GM12878 (cell line): ENCODE measurements at regions not wholly inside any gene's neighbourhood (a gene's known extent, or its start where the extent isn't known, plus 50 kb on each side); places are given as distances from the start of the nearest gene placed in this dataset.

ENCODE experiments used
- BHLHE40 ChIP-seq, 2 experiments: fragments of 450-650 bp in 1 of 2; IDR thresholded peaks; 2 replicates each; pipeline ENCODE4 v1.6.1; 2011 to 2017; ENCODE audit warnings: low read depth in 2 of 2, borderline replicate concordance in 1 of 2, improper control_type of control experiment in 1 of 2, low read length in 1 of 2, mild to moderate bottlenecking in 1 of 2
- CTCF ChIP-seq, 3 experiments: IDR thresholded peaks in 2 of 3; conservative IDR thresholded peaks in 1 of 3; 2 replicates each; pipeline ENCODE4 v1.5.1; 2011; ENCODE audit warnings: low read depth in 3 of 3, low read length in 3 of 3, mild to moderate bottlenecking in 3 of 3, control low read depth in 2 of 3, moderate library complexity in 2 of 3, inconsistent platforms in 1 of 3, mixed read lengths in 1 of 3; ENCODE audit not compliant: control insufficient read depth in 2 of 3, insufficient read depth in 1 of 3; ENCODE audit errors: extremely low read depth in 1 of 3
- TF ChIP-seq, protein P1 (sequence below): IDR thresholded peaks from 2 replicates; pipeline ENCODE4 v1.6.1; 2011; ENCODE audit warnings: borderline replicate concordance, low read depth, mild to moderate bottlenecking, moderate library complexity, low read length; ENCODE audit not compliant: insufficient read depth, poor library complexity, severe bottlenecking

- TF ChIP-seq, protein P1, sequence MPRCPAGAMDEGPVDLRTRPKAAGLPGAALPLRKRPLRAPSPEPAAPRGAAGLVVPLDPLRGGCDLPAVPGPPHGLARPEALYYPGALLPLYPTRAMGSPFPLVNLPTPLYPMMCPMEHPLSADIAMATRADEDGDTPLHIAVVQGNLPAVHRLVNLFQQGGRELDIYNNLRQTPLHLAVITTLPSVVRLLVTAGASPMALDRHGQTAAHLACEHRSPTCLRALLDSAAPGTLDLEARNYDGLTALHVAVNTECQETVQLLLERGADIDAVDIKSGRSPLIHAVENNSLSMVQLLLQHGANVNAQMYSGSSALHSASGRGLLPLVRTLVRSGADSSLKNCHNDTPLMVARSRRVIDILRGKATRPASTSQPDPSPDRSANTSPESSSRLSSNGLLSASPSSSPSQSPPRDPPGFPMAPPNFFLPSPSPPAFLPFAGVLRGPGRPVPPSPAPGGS = no peak
- TF ChIP-seq BHLHE40 (IDR thresholded peaks at IDR 0.05; ENCODE audit: borderline replicate concordance in 1 of 2, low read depth in 2 of 2, low read length in 1 of 2) (no peak), CTCF (IDR thresholded peaks at IDR 0.05 in 2 of 3, conservative IDR thresholded peaks at IDR 0.05 in 1 of 3; ENCODE audit: control insufficient read depth in 2 of 3, extremely low read depth in 1 of 3, insufficient read depth in 1 of 3, low read depth in 3 of 3, low read length in 3 of 3) (no peak)
These were observed 100.0 kb upstream of the GRAMD1B start for GRCh38 chr11:123330071-123330470.
